ENCODE measurements at regions not wholly inside any gene's neighbourhood (a gene's known extent, or its start where the extent isn't known, plus 50 kb on each side); places are given as distances from the start of the nearest gene placed in this dataset.

DNA sequence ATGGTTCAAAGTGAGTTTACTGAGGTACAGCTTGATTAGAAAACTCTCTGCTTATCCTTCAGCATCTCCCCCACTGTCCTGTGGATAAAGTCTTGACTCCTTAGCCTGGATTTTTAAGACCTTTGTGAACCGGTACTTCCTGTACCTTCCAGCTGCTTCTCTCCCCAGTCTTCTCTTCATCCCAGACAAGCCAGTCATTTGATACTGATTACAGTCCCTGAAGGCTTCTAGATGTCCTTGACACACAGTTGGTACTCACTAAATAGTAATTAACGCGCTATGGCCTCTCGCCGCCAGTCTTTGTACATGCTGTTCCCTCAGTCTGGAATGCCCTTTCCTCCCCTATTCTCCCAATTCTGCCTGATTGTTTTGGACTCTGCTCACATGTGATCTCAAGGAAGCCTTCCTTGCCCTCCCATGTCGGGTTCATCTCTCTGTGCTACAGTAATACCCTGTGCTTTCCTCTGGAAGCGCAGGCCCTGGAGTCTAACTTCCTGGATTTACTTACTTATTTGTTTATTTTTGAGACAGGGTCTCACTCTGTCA lies 50.6 kb upstream of the PTGR2 start:
- Histone ChIP-seq H2AFZ (ENCODE audit: low read depth, low read length, severe bottlenecking) (no peak overlapping the region), H3K79me2 (ENCODE audit: insufficient read depth, low read length) (no peaks in the 10 kb centered on the region), H3K9me2 (replicated peaks; ENCODE audit: insufficient read depth, low read length) (no peaks in the 10 kb centered on the region), H3K4me3 (ENCODE audit: insufficient read depth, low read length, poor library complexity, severe bottlenecking) (no peak overlapping the region), H3K9ac (ENCODE audit: low read length) (no peak overlapping the region), H3F3A (ENCODE audit: insufficient read depth) (no peaks in the 10 kb centered on the region), H3K36me3 (ENCODE audit: low read length) (no peaks in the 10 kb centered on the region), H3K27ac (ENCODE audit: low read depth, low read length) (no peak overlapping the region), H4K20me1 (ENCODE audit: low read depth, low read length) (no peaks in the 10 kb centered on the region), H3K27me3 (ENCODE audit: low read length) (no peaks in the 10 kb centered on the region), H3K9me3 (ENCODE audit: insufficient read depth, low read length) (no peaks in the 10 kb centered on the region), H3K4me2 (ENCODE audit: low read depth, low read length, poor library complexity, severe bottlenecking) (no peak overlapping the region)
- TF ChIP-seq, protein P1, sequence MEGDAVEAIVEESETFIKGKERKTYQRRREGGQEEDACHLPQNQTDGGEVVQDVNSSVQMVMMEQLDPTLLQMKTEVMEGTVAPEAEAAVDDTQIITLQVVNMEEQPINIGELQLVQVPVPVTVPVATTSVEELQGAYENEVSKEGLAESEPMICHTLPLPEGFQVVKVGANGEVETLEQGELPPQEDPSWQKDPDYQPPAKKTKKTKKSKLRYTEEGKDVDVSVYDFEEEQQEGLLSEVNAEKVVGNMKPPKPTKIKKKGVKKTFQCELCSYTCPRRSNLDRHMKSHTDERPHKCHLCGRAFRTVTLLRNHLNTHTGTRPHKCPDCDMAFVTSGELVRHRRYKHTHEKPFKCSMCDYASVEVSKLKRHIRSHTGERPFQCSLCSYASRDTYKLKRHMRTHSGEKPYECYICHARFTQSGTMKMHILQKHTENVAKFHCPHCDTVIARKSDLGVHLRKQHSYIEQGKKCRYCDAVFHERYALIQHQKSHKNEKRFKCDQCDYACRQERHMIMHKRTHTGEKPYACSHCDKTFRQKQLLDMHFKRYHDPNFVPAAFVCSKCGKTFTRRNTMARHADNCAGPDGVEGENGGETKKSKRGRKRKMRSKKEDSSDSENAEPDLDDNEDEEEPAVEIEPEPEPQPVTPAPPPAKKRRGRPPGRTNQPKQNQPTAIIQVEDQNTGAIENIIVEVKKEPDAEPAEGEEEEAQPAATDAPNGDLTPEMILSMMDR (IDR thresholded peaks at IDR 0.05; ENCODE audit: insufficient read depth, low read length, poor library complexity, severe bottlenecking): no peak

DNA sequence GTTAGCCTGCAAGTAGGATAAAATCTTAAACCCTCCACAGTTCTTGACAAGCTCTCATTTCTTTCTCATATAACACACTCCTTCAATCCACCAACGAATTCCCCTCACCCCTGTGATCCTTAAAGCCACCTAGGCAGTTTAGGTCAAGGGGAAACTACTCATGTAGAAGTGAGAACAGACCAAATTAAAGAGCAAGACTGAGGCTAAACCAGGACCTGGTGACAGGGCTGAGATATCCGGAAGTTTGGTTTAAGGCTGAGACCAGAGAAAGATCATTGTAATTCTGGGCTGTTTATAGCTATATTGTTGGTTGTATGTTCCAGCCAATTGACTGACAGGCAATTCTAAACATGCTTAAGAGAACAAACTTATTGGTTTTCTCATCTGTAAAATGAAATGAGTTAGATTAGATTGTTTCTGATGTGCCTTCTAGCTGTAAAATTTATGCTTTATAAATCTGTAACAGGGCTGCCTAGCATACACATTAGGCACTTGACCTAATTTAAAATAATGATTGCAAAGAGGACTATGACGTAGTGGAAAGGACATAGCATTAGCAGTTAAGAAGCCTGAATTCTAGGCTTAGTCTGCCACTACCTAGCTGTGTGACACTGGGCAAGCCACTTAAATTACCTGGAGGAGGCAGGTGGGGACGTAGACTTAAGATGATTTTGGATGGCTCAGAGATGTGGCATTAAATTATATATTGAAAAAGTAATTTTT lies 53.9 kb upstream of the PTGR2 start:
- H3K9me2 ChIP-seq (replicated peaks; ENCODE audit: insufficient read depth, low read length): no peaks in the 10 kb centered on the region
- H3K79me2 ChIP-seq (ENCODE audit: insufficient read depth, low read length): no peaks in the 10 kb centered on the region
- H3K9ac ChIP-seq (ENCODE audit: low read length): no peak overlapping the region
- H3K27ac ChIP-seq (ENCODE audit: low read depth, low read length): no peak overlapping the region
- TF ChIP-seq, protein P1 (IDR thresholded peaks at IDR 0.05; ENCODE audit: insufficient read depth, low read length, poor library complexity, severe bottlenecking): no peak
- TF ChIP-seq EZH2phosphoT487 (conservative IDR thresholded peaks at IDR 0.05; ENCODE audit: low read length): no peak
- no peak overlapping the region for H3K4me3 ChIP-seq (ENCODE audit: insufficient read depth, low read length, poor library complexity, severe bottlenecking)
- no peaks in the 10 kb centered on the region for H3K27me3 ChIP-seq (ENCODE audit: low read length)
- H3K36me3 ChIP-seq (ENCODE audit: low read length): no peaks in the 10 kb centered on the region
- H4K20me1 ChIP-seq (ENCODE audit: low read depth, low read length): no peaks in the 10 kb centered on the region
- H3K4me2 ChIP-seq (ENCODE audit: low read depth, low read length, poor library complexity, severe bottlenecking): no peak overlapping the region
- H3F3A ChIP-seq (ENCODE audit: insufficient read depth): no peaks in the 10 kb centered on the region
- no peaks in the 10 kb centered on the region for H3K9me3 ChIP-seq (ENCODE audit: insufficient read depth, low read length)
- no peak overlapping the region for H2AFZ ChIP-seq (ENCODE audit: low read depth, low read length, severe bottlenecking)

DNA sequence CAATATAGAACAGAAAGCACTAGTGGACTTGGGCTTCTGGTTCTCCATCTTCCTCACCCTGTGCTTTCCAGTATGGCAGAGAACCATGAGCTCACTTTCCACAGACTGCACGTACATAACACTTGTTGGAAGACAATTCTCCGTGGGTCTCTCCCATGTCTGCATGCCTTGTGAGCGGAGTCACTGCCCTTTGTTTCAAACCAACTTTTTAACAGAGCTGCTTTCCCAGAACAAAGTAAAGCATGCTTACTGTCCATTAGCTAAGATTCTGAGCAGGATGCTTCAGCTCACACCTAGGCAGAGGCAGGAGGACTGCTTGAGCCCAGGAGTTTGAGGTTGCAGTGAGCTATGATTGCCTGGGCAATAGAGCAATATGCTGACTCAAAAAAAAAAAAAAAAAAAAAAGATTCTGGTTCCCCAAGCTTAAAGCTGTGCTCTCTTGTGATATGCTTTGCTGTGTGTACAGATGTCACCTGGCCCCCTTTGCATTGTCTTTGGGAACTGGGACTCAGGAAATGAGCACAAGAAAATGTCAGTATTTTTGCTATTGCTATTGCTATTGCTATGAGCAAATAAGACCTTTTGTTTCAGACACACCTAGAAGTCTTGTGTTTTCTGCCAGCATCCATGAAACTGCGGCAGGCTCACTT lies 54.6 kb upstream of the PTGR2 start:
- no peak overlapping the region for H3K9ac ChIP-seq (ENCODE audit: low read length)
- no peaks in the 10 kb centered on the region for H3K9me3 ChIP-seq (ENCODE audit: insufficient read depth, low read length)
- H3K9me2 ChIP-seq (replicated peaks; ENCODE audit: insufficient read depth, low read length): no peaks in the 10 kb centered on the region
- H3F3A ChIP-seq (ENCODE audit: insufficient read depth): no peaks in the 10 kb centered on the region
- H3K27ac ChIP-seq (ENCODE audit: low read depth, low read length): no peak overlapping the region
- no peak overlapping the region for H3K4me2 ChIP-seq (ENCODE audit: low read depth, low read length, poor library complexity, severe bottlenecking)
- no peaks in the 10 kb centered on the region for H4K20me1 ChIP-seq (ENCODE audit: low read depth, low read length)
- no peaks in the 10 kb centered on the region for H3K36me3 ChIP-seq (ENCODE audit: low read length)
- no peak for TF ChIP-seq EZH2phosphoT487 (conservative IDR thresholded peaks at IDR 0.05; ENCODE audit: low read length)
- TF ChIP-seq, protein P1 (IDR thresholded peaks at IDR 0.05; ENCODE audit: insufficient read depth, low read length, poor library complexity, severe bottlenecking): no peak
- no peaks in the 10 kb centered on the region for H3K79me2 ChIP-seq (ENCODE audit: insufficient read depth, low read length)
- no peak overlapping the region for H3K4me3 ChIP-seq (ENCODE audit: insufficient read depth, low read length, poor library complexity, severe bottlenecking)
- no peak overlapping the region for H2AFZ ChIP-seq (ENCODE audit: low read depth, low read length, severe bottlenecking)
- no peaks in the 10 kb centered on the region for H3K27me3 ChIP-seq (ENCODE audit: low read length)

Data from SU-DHL-6 (cell line).